ENCODE measurements at regions not wholly inside any gene's neighbourhood (a gene's known extent, or its start where the extent isn't known, plus 50 kb on each side); places are given as distances from the start of the nearest gene placed in this dataset.

DNA sequence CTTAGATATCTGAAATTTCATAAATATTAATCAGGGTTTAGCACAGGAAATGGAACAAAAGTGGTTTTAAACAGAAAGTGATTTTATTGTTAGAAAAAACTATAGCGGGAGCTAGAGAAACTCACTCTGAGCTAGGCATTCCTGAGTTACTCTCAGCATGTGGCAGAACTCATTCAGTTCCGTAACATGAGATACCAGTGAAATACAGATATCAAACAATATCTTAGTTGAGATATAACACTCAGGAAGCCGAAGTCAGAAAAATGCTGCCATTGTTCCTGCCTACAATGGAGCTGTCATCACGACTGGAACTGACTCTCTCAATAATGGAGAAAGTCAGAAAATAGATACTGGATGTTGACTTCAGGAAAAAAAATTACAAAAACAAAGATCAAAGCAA lies 1428.7 kb downstream of the PCDH18 start:
- no peak for DNase-seq
- Histone ChIP-seq H3K27me3 (no peaks in the 10 kb centered on the region), H3K9me3 (no peaks in the 10 kb centered on the region), H3K4me1 (no peaks in the 10 kb centered on the region; the same call in 1 of the 2 replicates), H3K36me3 (no peaks in the 10 kb centered on the region), H3K4me3 (ENCODE audit: low read depth, low read length) (no peak overlapping the region)
- TF ChIP-seq, protein P1, sequence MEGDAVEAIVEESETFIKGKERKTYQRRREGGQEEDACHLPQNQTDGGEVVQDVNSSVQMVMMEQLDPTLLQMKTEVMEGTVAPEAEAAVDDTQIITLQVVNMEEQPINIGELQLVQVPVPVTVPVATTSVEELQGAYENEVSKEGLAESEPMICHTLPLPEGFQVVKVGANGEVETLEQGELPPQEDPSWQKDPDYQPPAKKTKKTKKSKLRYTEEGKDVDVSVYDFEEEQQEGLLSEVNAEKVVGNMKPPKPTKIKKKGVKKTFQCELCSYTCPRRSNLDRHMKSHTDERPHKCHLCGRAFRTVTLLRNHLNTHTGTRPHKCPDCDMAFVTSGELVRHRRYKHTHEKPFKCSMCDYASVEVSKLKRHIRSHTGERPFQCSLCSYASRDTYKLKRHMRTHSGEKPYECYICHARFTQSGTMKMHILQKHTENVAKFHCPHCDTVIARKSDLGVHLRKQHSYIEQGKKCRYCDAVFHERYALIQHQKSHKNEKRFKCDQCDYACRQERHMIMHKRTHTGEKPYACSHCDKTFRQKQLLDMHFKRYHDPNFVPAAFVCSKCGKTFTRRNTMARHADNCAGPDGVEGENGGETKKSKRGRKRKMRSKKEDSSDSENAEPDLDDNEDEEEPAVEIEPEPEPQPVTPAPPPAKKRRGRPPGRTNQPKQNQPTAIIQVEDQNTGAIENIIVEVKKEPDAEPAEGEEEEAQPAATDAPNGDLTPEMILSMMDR (IDR thresholded peaks at IDR 0.05; ENCODE audit: low read depth, low read length) = no peak

DNA sequence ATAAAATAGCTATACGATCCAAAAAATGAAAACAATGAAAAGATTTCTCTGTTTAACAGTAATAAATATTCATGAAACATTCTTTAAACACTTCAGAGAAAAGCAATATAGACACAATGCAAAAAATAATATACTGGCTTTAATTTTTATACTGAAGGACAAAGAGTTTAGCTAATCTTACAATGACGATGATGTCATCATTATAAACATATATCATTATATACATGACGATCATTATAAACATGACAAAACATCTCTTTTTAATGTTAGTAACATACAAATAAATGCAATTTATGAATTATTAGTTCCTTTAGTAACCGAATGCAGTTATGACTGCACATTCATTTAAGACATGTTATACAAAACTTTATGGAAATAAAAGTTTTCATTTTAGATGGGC lies 1434.6 kb downstream of the PCDH18 start:
- no peak overlapping the region for H3K4me3 ChIP-seq (ENCODE audit: low read depth, low read length)

DNA sequence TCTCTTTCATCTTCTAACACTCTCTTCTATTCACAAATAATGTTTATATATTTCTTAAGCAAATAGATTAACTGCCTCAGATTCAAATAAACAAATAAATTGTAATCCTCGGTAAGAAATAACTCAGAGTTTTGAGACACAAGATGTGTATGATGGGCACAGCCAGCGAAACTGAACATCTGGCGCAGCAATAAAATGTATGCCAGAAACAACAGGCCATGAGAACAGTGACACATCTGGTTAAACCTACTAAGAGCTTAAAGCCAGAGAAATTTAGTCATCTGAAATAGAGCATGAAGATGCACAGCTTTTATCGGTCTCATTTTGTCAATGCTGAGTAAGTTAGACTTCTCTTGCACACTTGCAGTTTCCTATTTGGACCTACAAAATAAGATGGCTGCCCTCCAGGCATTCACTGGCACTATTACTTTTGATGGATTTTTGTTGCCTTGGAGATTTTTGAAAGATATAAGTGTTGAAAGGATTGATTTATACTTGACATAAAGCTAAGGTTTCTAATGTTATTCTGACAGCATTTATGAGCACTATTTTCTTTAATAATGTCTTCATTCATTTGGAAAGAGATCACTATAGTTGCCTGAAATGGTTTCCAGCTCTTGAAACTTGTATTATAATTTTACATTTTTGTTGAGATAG lies 1444.0 kb downstream of the PCDH18 start:
- Histone ChIP-seq H3K9me3 (no peaks in the 10 kb centered on the region), H3K4me1 (no peaks in the 10 kb centered on the region), H3K36me3 (no peaks in the 10 kb centered on the region), H3K27me3 (no peaks in the 10 kb centered on the region), H3K4me3 (ENCODE audit: low read depth, low read length) (no peak overlapping the region)
- TF ChIP-seq, protein P1 (IDR thresholded peaks at IDR 0.05; ENCODE audit: low read depth, low read length) = no peak
- DNase-seq = no peak

More for the DNA sequence above, 1434.6 kb downstream of the PCDH18 start:
- DNase-seq = no peak
- no peaks in the 10 kb centered on the region for H3K36me3 ChIP-seq
- TF ChIP-seq, protein P1 (IDR thresholded peaks at IDR 0.05; ENCODE audit: low read depth, low read length) = no peak
- H3K9me3 ChIP-seq = no peaks in the 10 kb centered on the region
- H3K4me1 ChIP-seq = no peaks in the 10 kb centered on the region
- H3K27me3 ChIP-seq = no peaks in the 10 kb centered on the region

DNA sequence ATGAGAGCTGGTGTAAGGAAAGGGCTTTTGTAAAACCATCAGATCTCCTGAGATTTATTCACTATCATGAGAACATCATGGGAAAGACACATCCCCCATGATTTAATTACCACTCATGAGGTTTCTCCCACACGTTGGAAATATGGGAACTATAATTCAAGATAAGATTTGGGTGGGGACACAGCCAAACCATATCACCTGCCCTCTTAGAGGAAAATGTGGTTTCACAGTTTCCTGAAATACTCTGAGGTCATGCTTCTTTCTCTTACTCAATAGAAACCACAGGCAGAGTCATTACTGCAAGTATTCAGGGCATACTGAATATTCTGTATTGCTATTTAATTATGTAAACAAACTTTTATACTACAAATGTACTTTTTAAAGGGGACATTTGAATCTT lies 1453.3 kb downstream of the PCDH18 start:
- H3K9me3 ChIP-seq = no peaks in the 10 kb centered on the region
- TF ChIP-seq, protein P1 (IDR thresholded peaks at IDR 0.05; ENCODE audit: low read depth, low read length) = no peak
- no peak for DNase-seq
- no peak overlapping the region for H3K4me3 ChIP-seq (ENCODE audit: low read depth, low read length)
- no peaks in the 10 kb centered on the region for H3K27me3 ChIP-seq
- H3K4me1 ChIP-seq = no peaks in the 10 kb centered on the region; the same call in 1 of the 2 replicates
- no peaks in the 10 kb centered on the region for H3K36me3 ChIP-seq

DNA sequence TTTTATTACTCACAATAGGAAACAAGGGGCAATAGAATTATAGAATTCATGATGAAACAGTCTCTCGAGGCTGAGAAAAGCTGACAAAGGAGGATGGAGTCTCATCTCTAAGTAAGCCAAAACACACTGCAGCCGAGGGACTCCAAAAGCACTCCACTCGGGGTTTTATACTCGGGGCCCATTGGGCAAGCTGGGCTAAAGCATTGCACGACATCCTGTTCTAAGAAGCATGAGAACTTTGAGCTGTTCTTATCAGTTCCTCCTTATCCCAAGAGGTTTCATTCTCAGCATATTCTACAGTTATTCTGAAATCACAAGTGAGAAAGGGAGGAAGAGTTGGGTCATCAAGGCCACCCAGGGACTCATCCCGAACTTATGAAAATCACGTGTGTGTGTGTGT lies 1475.5 kb downstream of the PCDH18 start:
- TF ChIP-seq, protein P1 (IDR thresholded peaks at IDR 0.05; ENCODE audit: low read depth, low read length) = no peak
- H3K4me1 ChIP-seq = no peaks in the 10 kb centered on the region
- DNase-seq = no peak

DNA sequence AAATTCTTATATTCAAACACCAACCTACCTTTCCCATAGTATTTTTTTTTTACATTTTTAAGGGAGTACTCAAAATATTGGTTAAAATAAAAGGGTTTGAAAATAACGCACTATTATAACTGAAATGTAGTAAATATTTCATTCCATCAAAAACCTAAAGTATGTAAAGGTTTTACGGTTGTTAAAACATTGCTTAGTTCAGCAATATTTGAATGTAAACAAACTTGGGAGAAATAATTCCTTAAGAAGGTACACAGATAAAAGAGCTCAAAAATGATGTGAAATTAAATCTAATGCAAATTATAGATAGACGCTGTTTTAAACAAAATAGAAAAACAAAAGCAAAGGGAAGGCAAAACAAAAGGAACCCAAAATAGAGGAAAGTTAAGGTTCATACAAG lies 1476.9 kb downstream of the PCDH18 start:
- H3K4me1 ChIP-seq = no peaks in the 10 kb centered on the region
- H3K36me3 ChIP-seq = no peaks in the 10 kb centered on the region
- TF ChIP-seq, protein P1 (IDR thresholded peaks at IDR 0.05; ENCODE audit: low read depth, low read length) = no peak
- H3K4me3 ChIP-seq (ENCODE audit: low read depth, low read length) = no peak overlapping the region
- no peaks in the 10 kb centered on the region for H3K9me3 ChIP-seq
- DNase-seq = no peak
- no peaks in the 10 kb centered on the region for H3K27me3 ChIP-seq

More for the DNA sequence above, 1475.5 kb downstream of the PCDH18 start:
- H3K4me3 ChIP-seq (ENCODE audit: low read depth, low read length) = no peak overlapping the region
- no peaks in the 10 kb centered on the region for H3K27me3 ChIP-seq
- H3K9me3 ChIP-seq = no peaks in the 10 kb centered on the region
- no peaks in the 10 kb centered on the region for H3K36me3 ChIP-seq

Measured in BE2C (cell line).